GM18870 (cell line): ENCODE measurements at regions not wholly inside any gene's neighbourhood (a gene's known extent, or its start where the extent isn't known, plus 50 kb on each side); places are given as distances from the start of the nearest gene placed in this dataset.

Experiments
- ATAC-seq: cut with Tn5 transposase; IDR thresholded peaks from one replicate; pipeline ENCODE4 v1.9.1; 2021; ENCODE audit warnings: moderate library complexity; ENCODE audit not compliant: unreplicated experiment

DNA sequence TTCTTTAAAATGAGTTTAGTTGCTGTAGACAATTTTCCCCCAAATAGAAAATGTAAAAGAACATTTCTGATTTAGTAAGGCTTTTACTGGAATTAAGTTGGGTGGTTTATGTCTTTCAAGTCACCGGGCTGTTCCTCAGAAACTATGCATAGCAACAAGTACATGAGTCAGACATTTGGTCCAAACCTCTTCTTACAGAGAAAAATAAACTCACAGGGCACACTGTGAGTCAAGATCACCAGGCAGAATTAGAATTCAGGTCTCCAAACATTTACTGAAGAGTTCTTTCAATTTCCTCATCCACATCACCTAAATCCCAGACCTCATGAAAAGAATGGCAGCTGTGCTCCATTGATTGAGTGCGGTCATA is 476.1 kb upstream of the SOX5 start:
- ATAC-seq = no peak

DNA sequence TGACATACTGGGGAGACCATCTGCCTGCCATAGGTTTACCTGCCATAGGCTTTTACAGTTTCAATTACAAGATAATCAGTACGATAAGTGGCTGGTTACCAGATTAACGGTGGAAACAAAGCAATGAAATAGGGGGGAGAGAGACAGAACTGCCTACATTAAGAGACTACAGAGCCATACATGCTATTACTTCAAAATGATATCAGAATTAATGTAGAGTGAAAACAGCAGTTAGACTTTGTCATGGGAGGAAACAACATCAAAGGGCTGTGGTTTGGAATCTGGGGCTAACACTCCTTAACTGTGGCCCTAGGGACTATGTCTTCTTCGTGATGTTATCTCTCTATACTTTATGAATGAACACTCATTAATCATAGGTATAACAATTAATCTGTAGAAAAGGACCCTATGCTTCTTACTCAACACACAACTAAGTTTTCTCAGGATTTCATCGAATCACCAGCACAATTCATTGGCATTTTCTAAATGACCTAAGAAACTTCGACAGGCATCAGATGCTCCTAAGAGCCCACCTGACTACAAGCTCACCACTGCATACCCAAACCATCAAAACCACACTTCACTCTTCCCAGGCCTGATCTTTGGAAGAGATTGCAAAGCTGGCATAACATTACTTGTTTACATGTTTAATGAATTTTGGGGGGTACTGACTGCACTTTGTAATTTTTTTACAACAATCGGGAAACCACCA is 475.6 kb upstream of the SOX5 start:
- ATAC-seq = no peak

DNA sequence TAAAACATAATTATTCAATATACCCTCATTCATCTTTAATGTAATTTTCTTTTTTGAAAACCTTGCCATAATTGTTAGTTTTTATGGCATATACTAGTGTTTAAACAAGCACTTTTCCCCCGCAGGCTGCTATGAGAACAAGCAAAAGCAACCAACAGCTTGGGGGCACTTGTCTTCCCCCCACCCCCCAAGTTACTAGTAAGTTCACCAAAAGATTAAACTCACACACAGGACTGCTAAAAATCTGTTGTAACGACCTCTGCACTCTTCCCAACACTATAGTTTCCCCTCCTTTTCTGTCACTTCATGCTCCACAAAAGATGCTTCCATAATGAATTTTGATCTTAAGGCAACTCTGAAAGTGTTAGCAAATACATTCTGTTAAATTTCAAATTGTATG is 474.9 kb upstream of the SOX5 start:
- ATAC-seq = no peak

DNA sequence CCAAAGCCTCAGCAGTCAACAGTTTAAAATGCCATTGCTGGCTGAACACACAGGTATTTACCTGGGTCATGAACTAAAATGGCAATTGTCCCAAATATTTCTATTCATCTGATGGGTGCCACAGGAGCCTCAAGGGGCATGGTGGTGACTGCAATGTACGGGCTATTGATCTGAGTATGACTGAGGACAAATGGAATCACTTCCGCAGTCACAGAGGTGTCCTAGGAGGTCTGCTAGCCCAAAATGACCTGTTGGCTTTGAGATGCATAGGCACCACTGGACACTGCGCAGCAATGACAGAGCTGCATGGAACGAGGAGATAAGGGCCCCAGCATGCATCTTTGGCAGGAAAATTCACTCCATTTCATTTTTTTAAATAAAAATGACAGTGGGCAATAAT is 474.1 kb upstream of the SOX5 start:
- no peak for ATAC-seq

DNA sequence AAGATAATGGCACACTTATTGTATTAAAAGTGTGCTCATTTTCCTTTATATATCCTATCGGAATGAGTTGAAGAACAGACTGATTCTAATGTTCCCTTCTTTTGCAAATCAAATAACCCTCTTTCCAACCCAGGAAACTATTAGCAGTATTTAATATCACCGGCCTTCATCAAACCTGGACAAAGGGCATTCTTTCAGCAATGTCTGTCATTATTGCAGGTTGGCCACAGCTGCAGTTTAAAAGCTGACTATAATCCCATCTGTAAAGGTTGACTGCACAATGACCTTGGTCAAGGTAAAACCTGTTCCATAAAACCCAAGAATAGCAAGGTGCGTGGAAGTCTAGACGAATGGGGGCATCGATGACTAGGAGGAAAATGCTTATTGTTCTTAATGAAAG is 472.3 kb upstream of the SOX5 start:
- ATAC-seq = no peak

DNA sequence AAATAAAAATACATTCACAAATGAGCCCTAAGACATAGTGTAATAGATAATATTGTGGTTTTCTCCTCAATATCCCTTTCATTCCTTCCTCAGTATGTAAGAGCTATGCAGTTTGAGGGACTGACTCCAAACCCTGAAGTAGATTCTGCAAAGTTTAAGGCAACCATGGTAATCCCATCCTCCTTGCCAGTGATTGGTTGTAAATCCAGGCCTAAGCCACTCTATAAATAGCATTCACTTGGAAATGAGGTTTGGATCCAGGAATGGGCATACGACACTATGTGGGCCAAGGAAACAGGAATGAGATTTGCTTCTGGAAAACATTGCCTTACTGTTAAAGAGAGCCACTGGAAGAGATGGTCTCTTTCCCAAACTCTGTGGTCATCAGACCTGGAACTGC is 468.7 kb upstream of the SOX5 start:
- ATAC-seq = no peak

DNA sequence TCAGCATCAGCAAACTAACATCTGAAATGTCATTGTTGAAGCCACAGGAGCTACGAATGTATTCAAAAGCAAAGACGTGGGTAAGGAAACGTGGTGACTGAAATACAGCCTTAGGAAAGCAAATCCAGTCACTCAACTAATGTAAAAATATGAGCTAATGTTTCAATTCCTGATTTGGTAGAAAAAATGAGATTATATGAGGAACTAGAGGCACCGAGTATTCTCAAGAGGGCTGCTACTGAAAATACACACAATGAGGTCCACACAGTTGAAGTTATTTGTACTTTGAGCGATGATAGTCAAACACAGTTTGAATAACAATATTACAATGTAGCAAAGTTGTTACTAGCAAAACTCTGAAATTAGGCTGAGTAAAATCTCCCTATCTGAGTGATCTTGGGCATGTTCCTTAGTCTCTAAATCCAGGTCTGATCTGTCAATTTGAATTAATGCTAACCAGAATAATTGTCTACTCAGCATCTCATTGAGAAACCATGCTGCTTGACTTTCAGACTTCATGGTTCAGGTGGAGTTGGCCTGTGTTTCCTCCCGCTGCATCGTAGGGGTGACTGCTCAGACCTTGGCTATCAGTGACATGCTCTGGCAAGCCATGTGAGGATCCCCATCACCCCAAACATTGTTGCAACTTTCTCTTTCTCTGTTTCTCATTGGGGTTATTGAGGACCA is 467.1 kb upstream of the SOX5 start:
- ATAC-seq = no peak

DNA sequence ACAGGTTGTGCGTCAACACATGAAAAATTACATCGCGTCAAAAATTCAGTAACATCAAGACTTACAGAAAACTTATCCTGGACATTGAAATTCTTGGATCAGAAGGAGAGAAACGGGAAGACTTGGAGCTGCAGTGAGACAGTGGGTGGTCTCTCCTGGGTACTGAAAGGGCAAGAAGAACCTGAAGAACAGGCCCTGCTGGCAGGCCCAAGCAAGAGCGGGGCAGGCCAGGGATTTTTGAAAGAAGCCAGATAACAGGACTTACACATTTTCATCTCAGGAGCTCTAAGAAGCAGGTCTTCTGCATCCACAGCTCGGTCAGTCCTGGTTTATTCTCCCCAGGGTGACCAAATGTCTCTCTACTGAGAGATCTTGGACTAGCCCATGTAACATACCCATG is 466.5 kb upstream of the SOX5 start:
- no peak for ATAC-seq

DNA sequence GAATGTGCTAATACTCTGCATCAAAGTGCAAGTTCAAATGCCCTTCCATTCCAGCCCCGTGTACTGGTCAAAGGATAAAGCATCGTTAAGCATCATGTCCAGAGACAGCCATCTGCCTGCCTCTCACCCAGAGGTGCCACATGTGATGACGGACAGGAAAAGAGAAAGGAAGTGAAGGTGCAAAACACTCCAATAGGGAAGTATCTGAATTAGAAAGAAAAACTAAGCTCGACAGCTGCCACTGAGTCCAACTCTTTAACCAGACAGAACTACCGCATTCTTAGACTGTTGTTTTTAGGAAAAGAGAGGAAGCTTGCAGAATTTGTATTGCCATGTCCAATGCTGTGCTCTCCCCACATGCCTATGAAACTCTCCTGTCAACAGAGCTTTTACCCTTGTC is 465.0 kb upstream of the SOX5 start:
- ATAC-seq = no peak

DNA sequence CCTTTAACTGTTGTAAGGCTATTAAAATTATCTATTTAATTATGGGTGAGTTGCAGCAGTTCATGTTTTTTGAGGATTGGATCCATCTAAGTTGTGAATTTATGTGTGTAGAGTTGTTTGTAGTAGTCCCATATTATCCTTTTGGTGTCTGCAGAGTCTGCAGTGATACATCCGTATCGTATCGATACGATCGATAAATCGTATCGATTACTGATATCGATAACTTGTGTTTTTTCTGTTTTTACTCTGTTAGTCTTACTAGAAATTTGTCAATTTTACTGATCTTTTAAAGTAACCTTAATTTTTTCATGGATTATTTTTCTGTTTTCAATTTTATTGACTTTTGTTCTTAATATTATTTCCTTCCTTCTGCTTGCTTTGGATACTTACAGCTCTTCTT is 462.5 kb upstream of the SOX5 start:
- no peak for ATAC-seq

DNA sequence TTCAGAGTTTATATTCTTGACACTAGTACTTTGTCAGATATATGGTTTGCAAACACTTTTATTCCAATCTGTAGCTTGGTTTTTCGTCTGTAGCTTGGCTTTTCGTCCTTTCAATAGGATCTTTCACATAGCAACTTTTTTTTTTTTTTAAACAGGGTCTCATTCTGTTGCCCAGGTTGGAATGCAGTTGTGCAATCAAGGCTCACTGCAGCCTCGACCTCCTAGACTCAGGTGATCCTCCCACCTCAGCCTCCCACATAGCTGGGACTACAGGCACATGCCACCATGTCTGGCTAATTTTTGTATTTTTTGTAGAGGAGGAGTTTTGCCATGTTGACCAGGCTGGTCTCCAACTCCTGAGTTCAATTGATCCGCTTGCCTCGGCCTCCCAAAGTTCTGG is 460.4 kb upstream of the SOX5 start:
- ATAC-seq = no peak

DNA sequence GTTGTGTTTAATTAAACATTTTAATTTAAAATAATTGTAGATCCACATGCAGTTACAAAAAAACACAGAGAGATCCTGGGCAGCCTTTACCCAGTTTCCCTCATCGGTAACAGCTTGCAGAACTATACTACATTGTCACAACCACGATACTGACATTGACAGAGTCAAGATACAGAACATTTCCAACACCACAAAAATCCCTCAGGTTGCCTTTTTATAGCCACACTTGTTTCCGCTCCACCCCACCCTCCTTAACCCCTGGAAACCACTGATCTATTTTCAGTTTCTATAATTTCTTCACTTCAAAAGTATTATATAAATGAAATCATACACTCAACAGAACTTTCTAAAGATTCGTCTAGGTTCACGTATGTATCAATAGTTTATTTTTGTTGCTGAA is 458.8 kb upstream of the SOX5 start:
- no peak for ATAC-seq

DNA sequence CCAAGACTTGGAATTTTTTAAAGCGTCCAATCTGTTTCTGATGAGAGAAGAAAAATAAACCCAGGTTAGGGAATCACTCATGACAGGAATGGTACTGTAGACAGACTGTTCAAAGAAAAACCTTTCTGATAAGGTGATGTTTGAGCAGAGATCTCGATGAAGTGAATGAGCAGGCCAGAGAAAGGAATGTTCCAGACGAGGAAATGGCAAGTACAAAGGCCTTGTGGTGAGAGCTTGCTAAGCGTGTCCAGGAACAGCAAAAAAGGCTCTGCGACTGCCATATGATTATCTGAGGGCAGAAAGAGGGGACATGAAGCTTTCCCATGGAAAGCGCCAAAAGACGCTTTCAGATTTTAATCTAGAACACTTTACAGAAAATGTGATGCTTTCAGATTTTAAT is 458.4 kb upstream of the SOX5 start:
- ATAC-seq = no peak

DNA sequence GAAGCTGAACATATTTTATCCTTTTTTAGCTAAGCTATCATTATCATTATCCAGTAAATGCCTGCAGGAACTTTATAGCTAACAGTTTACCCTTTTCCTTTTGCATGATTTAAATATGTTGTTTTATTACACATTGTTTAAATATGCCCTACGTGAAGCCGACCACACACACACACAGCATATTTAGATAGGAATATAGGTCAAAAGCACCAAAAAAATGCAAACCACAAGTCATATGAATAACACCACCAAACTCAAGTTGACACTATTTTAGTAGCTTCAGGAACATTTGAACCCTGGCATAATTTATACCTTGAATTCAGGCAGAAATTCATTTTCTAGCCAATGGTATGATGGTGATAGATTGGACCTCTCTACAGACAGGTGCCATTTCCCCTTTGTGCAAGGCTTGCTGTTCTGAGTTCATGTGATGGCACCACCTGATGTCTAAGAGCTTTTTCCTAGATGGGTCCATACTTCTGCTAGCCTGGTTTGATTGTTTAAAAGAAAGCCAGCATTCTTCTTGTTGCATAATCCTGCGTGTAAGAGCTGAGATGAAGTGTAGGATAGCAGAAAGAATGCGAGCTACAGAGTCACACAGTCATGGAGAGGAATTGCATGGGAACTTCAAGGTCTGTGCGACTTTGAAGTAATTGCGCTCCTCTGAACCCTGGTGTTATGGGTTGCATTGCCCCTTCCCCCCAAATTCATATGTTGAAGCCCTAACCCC is 454.8 kb upstream of the SOX5 start:
- ATAC-seq = no peak

DNA sequence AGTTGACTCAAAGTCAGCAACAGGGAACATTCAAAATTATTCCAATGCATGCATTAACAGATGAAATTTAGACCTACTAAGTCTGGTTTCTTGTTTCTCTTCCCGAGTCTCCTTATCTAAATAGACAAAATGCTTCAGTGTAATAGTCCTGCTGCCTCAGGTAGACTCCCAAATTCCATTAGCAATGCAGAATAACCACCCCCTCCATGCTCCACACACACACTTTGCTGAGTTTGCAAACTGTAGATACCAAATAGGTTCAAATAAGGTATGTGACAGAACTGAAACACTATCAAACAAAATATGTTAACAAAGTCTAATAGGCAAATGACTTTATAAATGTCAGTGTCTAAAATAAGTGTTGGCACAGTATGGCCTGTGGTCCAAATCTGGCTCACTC is 451.1 kb upstream of the SOX5 start:
- no peak for ATAC-seq

DNA sequence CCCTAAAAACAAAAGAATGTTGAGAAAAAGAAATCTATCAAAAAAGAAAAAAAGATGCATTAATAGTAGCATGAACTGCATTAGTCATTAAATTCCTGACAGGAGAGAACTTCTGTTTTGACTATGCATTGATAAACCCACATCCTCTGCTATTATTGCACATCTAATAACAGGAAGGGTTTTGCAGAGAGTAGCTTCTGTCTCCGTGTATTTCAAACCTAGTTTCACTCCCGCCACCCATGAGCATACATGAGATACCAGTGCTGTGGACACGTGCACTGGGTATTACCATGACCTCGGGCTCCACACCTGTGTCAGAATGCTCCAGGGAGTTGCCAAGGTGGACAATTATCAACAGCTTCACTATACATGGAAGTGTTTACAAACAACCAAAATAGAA is 449.1 kb upstream of the SOX5 start:
- peak; percentile 70 for ATAC-seq

DNA sequence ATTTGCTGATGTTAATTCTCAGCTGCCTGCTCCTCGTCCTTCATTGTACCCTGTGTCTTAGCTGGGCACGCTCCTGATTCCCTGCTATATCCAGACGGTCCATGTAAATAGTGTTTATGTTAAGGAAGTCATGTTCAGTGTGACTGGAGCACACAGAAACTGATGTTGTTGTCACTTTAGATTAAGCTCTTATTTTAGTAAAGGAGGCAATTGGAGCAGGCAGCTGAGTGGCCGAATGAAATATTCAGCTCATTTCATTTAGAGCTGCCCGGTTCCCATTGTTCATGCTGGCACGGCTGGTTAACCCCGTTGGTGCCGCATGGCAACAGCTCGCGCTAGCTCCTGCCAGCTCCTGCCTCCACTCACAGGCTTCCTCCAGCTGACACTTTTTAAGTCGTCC is 446.8 kb upstream of the SOX5 start:
- no peak for ATAC-seq

DNA sequence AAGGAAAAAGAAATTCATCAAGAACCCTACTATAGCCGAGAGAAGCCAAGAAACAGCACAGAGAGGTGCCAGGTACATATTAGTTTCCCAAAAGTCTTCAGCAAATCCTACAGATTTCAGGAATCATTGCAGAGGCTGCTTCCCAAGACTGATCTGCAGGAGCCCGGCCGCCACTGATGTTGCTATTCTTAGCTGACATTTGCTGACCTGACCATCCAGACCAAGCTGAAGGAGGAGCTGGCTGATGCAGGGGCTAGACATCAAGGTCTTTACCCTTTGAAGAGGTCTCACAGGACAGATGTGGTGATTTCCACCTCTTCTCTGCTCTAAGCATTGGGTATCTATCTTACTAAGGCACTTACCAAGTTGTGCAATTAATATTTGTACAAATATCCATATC is 444.8 kb upstream of the SOX5 start:
- ATAC-seq = no peak

DNA sequence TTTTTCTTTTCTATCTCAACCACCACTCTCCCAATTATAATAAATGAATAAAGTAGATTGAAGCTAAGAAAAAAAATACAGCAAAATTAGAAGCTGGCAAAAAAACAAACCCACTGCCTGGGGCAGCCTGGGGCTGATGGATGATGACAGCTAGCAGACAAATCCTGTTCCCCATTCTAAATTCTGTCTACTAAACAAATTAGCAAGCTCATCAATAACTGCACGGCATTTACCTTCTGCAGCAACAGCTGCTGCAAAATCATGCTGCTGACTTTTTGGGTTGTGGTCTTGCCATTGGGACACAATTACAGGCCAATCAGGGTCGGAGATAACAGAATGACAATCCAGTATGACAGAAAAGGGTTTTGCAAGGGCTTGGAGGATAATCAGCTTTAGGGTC is 443.6 kb upstream of the SOX5 start:
- no peak for ATAC-seq

DNA sequence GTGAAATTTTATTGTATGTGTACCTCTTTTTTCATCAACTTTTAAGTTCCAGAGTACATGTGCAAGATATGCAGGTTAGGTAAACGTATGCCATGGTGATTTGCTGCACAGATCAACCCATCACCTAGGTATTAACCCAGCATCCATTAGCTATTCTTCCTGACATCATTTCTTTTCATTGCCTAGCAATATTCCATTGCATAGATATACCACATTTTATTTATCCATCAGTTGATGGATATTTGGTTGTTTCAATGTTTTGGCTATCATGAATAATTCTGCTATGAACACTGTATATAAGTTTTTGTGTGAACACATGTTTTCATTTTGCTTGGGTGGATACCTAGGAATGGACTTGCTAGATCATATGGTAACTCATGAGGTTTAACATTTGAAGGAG is 439.9 kb upstream of the SOX5 start:
- no peak for ATAC-seq

DNA sequence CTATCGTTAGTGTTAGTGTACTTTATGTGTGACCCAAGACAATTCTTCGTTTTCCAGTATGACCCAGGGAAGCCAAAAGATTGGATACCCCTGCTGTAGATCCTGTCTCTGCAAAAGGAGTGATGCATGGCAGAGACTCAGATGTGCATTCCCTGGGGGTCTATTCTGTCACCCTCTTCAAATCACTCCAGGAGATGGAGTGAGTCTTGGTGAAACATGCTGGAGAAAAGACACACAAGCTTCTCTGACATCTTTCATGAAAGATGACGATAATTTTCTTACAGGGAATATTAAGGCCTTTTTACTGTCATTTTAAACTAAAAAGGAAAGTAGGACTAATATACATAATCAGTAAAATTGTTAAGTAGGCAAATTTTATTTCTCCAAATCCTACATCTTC is 437.9 kb upstream of the SOX5 start:
- no peak for ATAC-seq

DNA sequence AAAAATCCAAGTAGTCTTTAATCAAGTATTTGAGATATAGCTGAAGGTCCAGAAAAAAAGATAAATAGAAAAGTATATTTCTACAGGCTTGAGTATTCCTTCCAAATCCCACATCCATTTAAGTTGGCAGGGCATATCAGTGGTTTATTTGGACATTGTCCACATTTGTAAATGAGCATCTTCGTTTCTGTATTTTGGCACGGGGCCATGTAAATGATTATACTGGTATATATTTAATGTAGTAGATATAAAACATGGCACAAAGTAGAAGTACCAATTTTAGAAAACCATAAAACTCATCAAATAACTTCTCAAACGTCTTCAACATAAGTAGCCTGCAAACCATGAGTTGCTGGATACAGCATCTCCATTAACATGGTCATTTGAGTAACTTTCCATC is 437.4 kb upstream of the SOX5 start:
- ATAC-seq = no peak
